GM23338 (cell line): ENCODE measurements at regions not wholly inside any gene's neighbourhood (a gene's known extent, or its start where the extent isn't known, plus 50 kb on each side); places are given as distances from the start of the nearest gene placed in this dataset.

Experiments
- ATAC-seq: fragments of 200-7000 bp; cut with Tn5 transposase; 3 replicates; pipeline ENCODE4 v1.9.1; 2020
- DNase-seq: peaks from one replicate; pipeline ENCODE4 v3.0.0-alpha.2; 2015; ENCODE audit warnings: low spot score
- H2AFZ ChIP-seq: fragments of 200-600 bp; sonication (generic); 2 replicates; pipeline ENCODE4 v1.8.0; 2016; ENCODE audit warnings: antibody characterized with exemption, mild to moderate bottlenecking, moderate library complexity
- H3F3A ChIP-seq: fragments of 200-600 bp; sonication (generic); replicated peaks from 2 replicates; pipeline ENCODE4 v1.8.0; 2017; ENCODE audit warnings: antibody characterized with exemption, mixed run types, low read depth
- H3K27ac ChIP-seq: fragments of 200-600 bp; sonication (generic); 2 replicates; pipeline ENCODE4 v1.6.1; 2016; ENCODE audit warnings: low read depth
- H3K27me3 ChIP-seq: fragments of 200-600 bp; sonication (generic); 2 replicates; pipeline ENCODE4 v1.8.0; 2016; ENCODE audit warnings: mild to moderate bottlenecking, mixed run types, moderate library complexity; ENCODE audit not compliant: insufficient read depth
- H3K36me3 ChIP-seq: fragments of 200-600 bp; sonication (generic); 2 replicates; pipeline ENCODE4 v1.8.0; 2016; ENCODE audit warnings: mild to moderate bottlenecking; ENCODE audit not compliant: insufficient read depth
- H3K4me1 ChIP-seq: fragments of 200-600 bp; sonication (generic); 2 replicates; pipeline ENCODE4 v1.8.0; 2016; ENCODE audit warnings: mild to moderate bottlenecking, moderate library complexity; ENCODE audit not compliant: insufficient read depth
- H3K4me2 ChIP-seq: fragments of 200-600 bp; sonication (generic); 2 replicates; pipeline ENCODE4 v1.7.1; 2017; ENCODE audit warnings: mixed run types
- H3K4me3 ChIP-seq: fragments of 200-600 bp; sonication (generic); 2 replicates; pipeline ENCODE4 v1.6.1; 2016; ENCODE audit warnings: mixed run types
- H3K79me2 ChIP-seq: fragments of 200-600 bp; sonication (generic); replicated peaks from 2 replicates; pipeline ENCODE4 v1.8.0; 2017; ENCODE audit warnings: mild to moderate bottlenecking; ENCODE audit not compliant: insufficient read depth
- H3K9me2 ChIP-seq: fragments of 200-600 bp; sonication (generic); 2 replicates; pipeline ENCODE4 v1.8.0; 2017; ENCODE audit not compliant: insufficient read depth
- H4K20me1 ChIP-seq: fragments of 200-600 bp; sonication (generic); replicated peaks from 2 replicates; pipeline ENCODE4 v1.8.0; 2017; ENCODE audit warnings: mild to moderate bottlenecking; ENCODE audit not compliant: insufficient read depth
- H3K27ac Mint-ChIP-seq: 2 replicates; pipeline ENCODE4 v1.8.0; 2020; ENCODE audit warnings: inconsistent platforms, mild to moderate bottlenecking, moderate library complexity, mixed read lengths
- H3K27me3 Mint-ChIP-seq: 3 replicates; pipeline ENCODE4 v1.8.0; 2022; ENCODE audit warnings: low read depth, mild to moderate bottlenecking, moderate library complexity, mixed read lengths, inconsistent platforms; ENCODE audit not compliant: insufficient read depth, poor library complexity
- H3K36me3 Mint-ChIP-seq: 3 replicates; pipeline ENCODE4 v1.8.0; 2021; ENCODE audit warnings: low read depth, mild to moderate bottlenecking, inconsistent platforms, moderate library complexity, mixed read lengths
- H3K4me1 Mint-ChIP-seq: 3 replicates; pipeline ENCODE4 v1.8.0; 2020; ENCODE audit warnings: mild to moderate bottlenecking, inconsistent platforms, mixed read lengths
- H3K4me3 Mint-ChIP-seq: 3 replicates; pipeline ENCODE4 v1.8.0; 2021; ENCODE audit warnings: moderate library complexity, mild to moderate bottlenecking, inconsistent platforms, mixed read lengths
- H3K9me3 Mint-ChIP-seq: 3 replicates; pipeline ENCODE4 v1.8.0; 2020; ENCODE audit warnings: moderate library complexity, mild to moderate bottlenecking, inconsistent platforms, mixed read lengths
- CREB1 ChIP-seq: fragments of 250-450 bp; sonication (Bioruptor Pico); IDR thresholded peaks from 2 replicates; pipeline ENCODE4 v1.5.0; 2020; ENCODE audit warnings: low read depth, mild to moderate bottlenecking, moderate library complexity
- CTCF ChIP-seq, 2 experiments: fragments of 200-600 bp in 1 of 2; sonication (generic) in 1 of 2; conservative IDR thresholded peaks; 2 replicates each; pipeline versions ENCODE4 v1.5.1 to v1.6.1; 2016 to 2017; ENCODE audit warnings: antibody characterized with exemption in 2 of 2, low read depth in 2 of 2, mild to moderate bottlenecking in 2 of 2, moderate library complexity in 1 of 2
- ETS1 ChIP-seq: IDR thresholded peaks from 2 replicates; pipeline ENCODE4 v1.6.1; 2016; ENCODE audit warnings: antibody characterized with exemption
- EZH2 ChIP-seq: fragments of 200-600 bp; sonication (generic); IDR thresholded peaks from one replicate; pipeline ENCODE4 v1.8.0; 2017; ENCODE audit warnings: antibody characterized with exemption, mild to moderate bottlenecking, low read depth; ENCODE audit not compliant: unreplicated experiment
- EZH2phosphoT487 ChIP-seq: fragments of 200-600 bp; sonication (generic); IDR thresholded peaks from one replicate; pipeline ENCODE4 v1.8.1; 2018; ENCODE audit warnings: antibody characterized with exemption; ENCODE audit not compliant: unreplicated experiment
- JUNB ChIP-seq: IDR thresholded peaks from one replicate; pipeline ENCODE4 v1.6.1; 2016; ENCODE audit warnings: antibody characterized with exemption; ENCODE audit not compliant: unreplicated experiment
- NANOG ChIP-seq: IDR thresholded peaks from 2 replicates; pipeline ENCODE4 v1.6.1; 2016; ENCODE audit warnings: antibody characterized with exemption, borderline replicate concordance
- POLR2AphosphoS5 ChIP-seq: IDR thresholded peaks from 2 replicates; pipeline ENCODE4 v1.6.1; 2016; ENCODE audit warnings: antibody characterized with exemption, low read depth
- REST ChIP-seq: IDR thresholded peaks from one replicate; pipeline ENCODE4 v1.6.1; 2018; ENCODE audit warnings: antibody characterized with exemption; ENCODE audit not compliant: unreplicated experiment
- STAT1 ChIP-seq: IDR thresholded peaks from one replicate; pipeline ENCODE4 v1.6.1; 2016; ENCODE audit warnings: antibody characterized with exemption; ENCODE audit not compliant: unreplicated experiment
- ZNF114 ChIP-seq: fragments of 250-450 bp; sonication (Bioruptor Pico); IDR thresholded peaks from 2 replicates; pipeline ENCODE4 v1.5.0; 2020; ENCODE audit warnings: mild to moderate bottlenecking, moderate library complexity
- ZNF331 ChIP-seq: fragments of 250-450 bp; sonication (Bioruptor Pico); IDR thresholded peaks from 2 replicates; pipeline ENCODE4 v1.5.0; 2020; ENCODE audit warnings: low read depth, mild to moderate bottlenecking, moderate library complexity
- ZNF462 ChIP-seq: fragments of 250-450 bp; sonication (Bioruptor Pico); IDR thresholded peaks from 2 replicates; pipeline ENCODE4 v1.5.0; 2020; ENCODE audit warnings: mild to moderate bottlenecking, moderate library complexity

- Histone ChIP-seq H3K9me2 (no peaks in the 10 kb centered on the region), H3F3A (no peaks in the 10 kb centered on the region), H3K27me3 (no peaks in the 10 kb centered on the region), H3K36me3 (no peaks in the 10 kb centered on the region), H3K4me2 (no peak overlapping the region), H4K20me1 (no peaks in the 10 kb centered on the region), H3K4me1 (no peaks in the 10 kb centered on the region), H3K27ac (no peak overlapping the region), H2AFZ (no peak overlapping the region), H3K4me3 (no peak overlapping the region), H3K79me2 (no peaks in the 10 kb centered on the region)
- H3K4me3 Mint-ChIP-seq, result no peak overlapping the region
- H3K36me3 Mint-ChIP-seq, result no peaks in the 10 kb centered on the region
- ATAC-seq, result no peak
- TF ChIP-seq ZNF114 (CRISPR knock-in tag) (no peak), REST (no peak), ETS1 (no peak), ZNF331 (no peak), JUNB (no peak), CTCF (conservative IDR thresholded peaks at IDR 0.05; ENCODE audit: low read depth in 2 of 2) (no peak), EZH2 (no peak), STAT1 (no peak), ZNF462 (CRISPR knock-in tag) (no peak), POLR2AphosphoS5 (no peak), EZH2phosphoT487 (no peak), NANOG (no peak), CREB1 (no peak)
- H3K9me3 Mint-ChIP-seq, result no peaks in the 10 kb centered on the region
- H3K27me3 Mint-ChIP-seq, result no peaks in the 10 kb centered on the region
- no peaks in the 10 kb centered on the region; the same call in 1 of the 3 replicates for H3K4me1 Mint-ChIP-seq
- H3K27ac Mint-ChIP-seq, result no peak overlapping the region
- no peak for DNase-seq
Measured at GRCh38 chr3:110178965-110179364, 841.6 kb upstream of the DPPA4 start.
